CD4-positive, alpha-beta T cell (primary cell): ENCODE measurements at regions not wholly inside any gene's neighbourhood (a gene's known extent, or its start where the extent isn't known, plus 50 kb on each side); places are given as distances from the start of the nearest gene placed in this dataset.

Source experiments
- ATAC-seq: fragments of 200-7000 bp; cut with Tn5 transposase; one replicate; pipeline ENCODE4 v1.10.0; 2022; ENCODE audit warnings: mild to moderate bottlenecking; ENCODE audit not compliant: poor library complexity
- CTCF ChIA-PET: fragments of 350-600 bp; sonication (Branson Sonifier 250); formaldehyde crosslinking; loops from one replicate; lab custom pipeline; 2021; ENCODE audit warnings: antibody characterized with exemption, inconsistent platforms; lab: Charles Lee
- POLR2A ChIA-PET: fragments of 350-600 bp; sonication (Branson Sonifier 250); formaldehyde crosslinking; loops from one replicate; lab custom pipeline; 2021; ENCODE audit warnings: antibody characterized with exemption, inconsistent platforms; lab: Charles Lee
- DNase-seq, 14 experiments: peaks; one replicate each; pipeline ENCODE4 v3.0.0-alpha.2; 2013 to 2020; ENCODE audit warnings: mixed read lengths in 2 of 14
- H3K27ac ChIP-seq, 2 donors: one replicate each; pipeline versions ENCODE4 v1.5.1 to v1.7.0; 2013; ENCODE audit warnings: low read length in 2 of 2, low read depth in 1 of 2, mild to moderate bottlenecking in 1 of 2
- H3K27me3 ChIP-seq, 2 experiments: 1 replicate in 1 of 2; 2 replicates in 1 of 2; pipeline versions ENCODE4 v1.6.1 to v1.7.0; 2013; ENCODE audit warnings: low read length in 2 of 2, control low read depth in 1 of 2, mild to moderate bottlenecking in 1 of 2, moderate library complexity in 1 of 2; ENCODE audit not compliant: insufficient read depth in 2 of 2, control insufficient read depth in 1 of 2
- H3K36me3 ChIP-seq: one replicate; pipeline ENCODE4 v1.6.1; 2013; ENCODE audit warnings: low read length, control low read depth; ENCODE audit not compliant: insufficient read depth
- H3K4me1 ChIP-seq: one replicate; pipeline ENCODE4 v1.6.1; 2013; ENCODE audit warnings: low read length, control low read depth; ENCODE audit not compliant: insufficient read depth
- H3K4me3 ChIP-seq: one replicate; pipeline ENCODE4 v1.5.1; 2013; ENCODE audit warnings: mild to moderate bottlenecking, low read length, moderate library complexity
- H3K9me3 ChIP-seq, 2 experiments: 1 replicate in 1 of 2; 2 replicates in 1 of 2; pipeline versions ENCODE4 v1.6.1 to v1.7.0; 2013; ENCODE audit warnings: low read length in 2 of 2, mild to moderate bottlenecking in 2 of 2, control low read depth in 1 of 2, moderate library complexity in 1 of 2; ENCODE audit not compliant: control insufficient read depth in 1 of 2, insufficient read depth in 1 of 2
- H3K27ac Mint-ChIP-seq: one replicate; pipeline ENCODE4 v1.8.0; 2020; ENCODE audit warnings: mixed read lengths
- H3K27me3 Mint-ChIP-seq: one replicate; pipeline ENCODE4 v1.8.0; 2021; ENCODE audit warnings: mixed read lengths
- H3K36me3 Mint-ChIP-seq: one replicate; pipeline ENCODE4 v1.8.0; 2021; ENCODE audit warnings: low read depth, mixed read lengths
- H3K4me1 Mint-ChIP-seq: one replicate; pipeline ENCODE4 v1.8.0; 2021; ENCODE audit warnings: low read depth, mixed read lengths
- H3K4me3 Mint-ChIP-seq: one replicate; pipeline ENCODE4 v1.8.0; 2020; ENCODE audit warnings: mild to moderate bottlenecking, mixed read lengths
- H3K9me3 Mint-ChIP-seq: one replicate; pipeline ENCODE4 v1.8.0; 2020; ENCODE audit warnings: mixed read lengths
- CTCF ChIP-seq: fragments of 200-600 bp; IDR thresholded peaks from one replicate; pipeline ENCODE4 v1.8.0; 2022; ENCODE audit warnings: antibody characterized with exemption, mild to moderate bottlenecking
- intact Hi-C, 2 experiments: fragments of 100-400 bp; cut with DNase I in 1 of 2; cut with micrococcal nuclease in 1 of 2; formaldehyde crosslinking; loops; one replicate each; pipeline versions ENCODE4 v1.15.1 to v1.9.0; 2023 to 2025; cut with DNase I, micrococcal nuclease

- CTCF ChIA-PET, result no interaction called here
- Histone ChIP-seq H3K36me3 (no peaks in the 10 kb centered on the region), H3K27ac (no peak overlapping the region), H3K27me3 (no peaks in the 10 kb centered on the region), H3K9me3 (peaks cover 10 to 11% of the 10 kb centered on the region in 2 experiments), H3K4me1 (no peaks in the 10 kb centered on the region), H3K4me3 (no peak overlapping the region)
- no peaks in the 10 kb centered on the region for H3K36me3 Mint-ChIP-seq
- intact Hi-C loops, result no loop called here
- H3K27me3 Mint-ChIP-seq, result no peaks in the 10 kb centered on the region
- no peak overlapping the region for H3K4me3 Mint-ChIP-seq
- no peak for TF ChIP-seq CTCF
- POLR2A ChIA-PET, result no interaction called here
- H3K27ac Mint-ChIP-seq, result no peak overlapping the region
- H3K9me3 Mint-ChIP-seq, result peaks cover 9% of the 10 kb centered on the region
- no peaks in the 10 kb centered on the region for H3K4me1 Mint-ChIP-seq
- DNase-seq (no peak), ATAC-seq (no peak)
Observed at GRCh38 chr2:155871940-155872339, 460.6 kb downstream of the NR4A2 start.

GRCh38 chr2:155867564-155867963 is 465.0 kb downstream of the NR4A2 start:
- H3K4me3 Mint-ChIP-seq, result no peak overlapping the region
- Histone ChIP-seq H3K27ac (no peak overlapping the region), H3K4me1 (no peaks in the 10 kb centered on the region), H3K36me3 (no peaks in the 10 kb centered on the region), H3K9me3 (no peaks in the 10 kb centered on the region), H3K4me3 (no peak overlapping the region), H3K27me3 (no peaks in the 10 kb centered on the region)
- H3K27me3 Mint-ChIP-seq, result no peaks in the 10 kb centered on the region
- H3K4me1 Mint-ChIP-seq, result no peaks in the 10 kb centered on the region
- H3K36me3 Mint-ChIP-seq, result no peaks in the 10 kb centered on the region
- no peak overlapping the region for H3K27ac Mint-ChIP-seq
- H3K9me3 Mint-ChIP-seq, result no peaks in the 10 kb centered on the region
- no peak for TF ChIP-seq CTCF
- ATAC-seq (no peak), DNase-seq (no peak)
- intact Hi-C loops, result no loop called here
- POLR2A ChIA-PET, result no interaction called here
- CTCF ChIA-PET, result no interaction called here

GRCh38 chr2:155866477-155866876 is 466.0 kb downstream of the NR4A2 start:
- POLR2A ChIA-PET, result no interaction called here
- no peak for TF ChIP-seq CTCF
- no peaks in the 10 kb centered on the region for H3K9me3 ChIP-seq
- Mint-ChIP-seq H3K9me3 (no peaks in the 10 kb centered on the region), H3K4me1 (no peaks in the 10 kb centered on the region), H3K36me3 (no peaks in the 10 kb centered on the region), H3K4me3 (no peak overlapping the region), H3K27ac (no peak overlapping the region), H3K27me3 (no peaks in the 10 kb centered on the region)
- DNase-seq (no peak), ATAC-seq (no peak)
- CTCF ChIA-PET, result no interaction called here
- no peak overlapping the region for H3K27ac ChIP-seq
- H3K4me1 ChIP-seq, result no peaks in the 10 kb centered on the region
- H3K27me3 ChIP-seq, result no peaks in the 10 kb centered on the region
- intact Hi-C loops, result no loop called here
- H3K36me3 ChIP-seq, result no peaks in the 10 kb centered on the region
- no peak overlapping the region for H3K4me3 ChIP-seq
